HK-2 (cell line): ENCODE measurements at regions not wholly inside any gene's neighbourhood (a gene's known extent, or its start where the extent isn't known, plus 50 kb on each side); places are given as distances from the start of the nearest gene placed in this dataset.
"Not testable (repeated sequence)": the region's sequence is repeated elsewhere in the genome, so short reads cannot be mapped to it uniquely, and the experiment has no call there.

Experiments
- DNase-seq: peaks from one replicate; pipeline ENCODE4 v3.0.0-alpha.2; 2018; ENCODE audit not compliant: unreplicated experiment

DNA sequence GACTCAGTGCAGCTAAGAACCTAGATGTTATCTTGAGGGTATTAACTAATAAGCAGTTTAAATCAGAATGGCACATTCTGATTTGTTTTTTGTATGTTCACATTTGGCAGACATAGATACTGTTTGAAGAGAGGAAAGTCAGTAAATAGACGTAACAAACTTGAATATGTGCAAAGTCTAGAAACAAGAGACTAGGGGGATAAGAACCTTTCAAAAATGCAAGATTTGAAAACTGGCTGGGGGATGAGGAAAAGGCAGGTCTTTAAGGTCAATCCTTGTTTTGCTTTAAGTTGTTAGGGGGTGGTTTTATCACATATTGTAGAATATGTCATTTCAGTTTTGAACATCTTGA is 136.5 kb downstream of the ZNF92 start:
- DNase-seq: not testable (repeated sequence)

DNA sequence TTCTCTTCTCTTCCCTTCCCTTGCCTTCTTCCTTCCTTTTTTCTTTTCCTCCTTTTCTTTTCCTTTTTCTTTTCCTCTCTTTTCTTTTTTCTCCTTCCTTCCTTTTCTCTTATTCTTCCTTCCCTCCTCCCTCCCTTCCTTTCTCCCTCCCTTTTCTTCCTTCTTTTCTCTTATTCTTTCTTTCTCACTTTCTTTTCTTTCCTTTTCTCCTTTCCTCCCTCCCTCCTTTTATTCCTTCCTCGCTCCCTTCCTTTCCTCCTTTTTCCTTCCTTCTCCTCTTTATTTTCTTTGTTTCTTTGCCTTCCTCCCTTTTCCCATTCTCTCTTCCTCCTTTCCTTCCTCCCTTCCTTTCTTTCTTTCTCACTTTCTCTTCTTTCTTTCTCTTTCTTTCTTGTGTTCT is 146.1 kb downstream of the ZNF92 start:
- DNase-seq: not testable (repeated sequence)

DNA sequence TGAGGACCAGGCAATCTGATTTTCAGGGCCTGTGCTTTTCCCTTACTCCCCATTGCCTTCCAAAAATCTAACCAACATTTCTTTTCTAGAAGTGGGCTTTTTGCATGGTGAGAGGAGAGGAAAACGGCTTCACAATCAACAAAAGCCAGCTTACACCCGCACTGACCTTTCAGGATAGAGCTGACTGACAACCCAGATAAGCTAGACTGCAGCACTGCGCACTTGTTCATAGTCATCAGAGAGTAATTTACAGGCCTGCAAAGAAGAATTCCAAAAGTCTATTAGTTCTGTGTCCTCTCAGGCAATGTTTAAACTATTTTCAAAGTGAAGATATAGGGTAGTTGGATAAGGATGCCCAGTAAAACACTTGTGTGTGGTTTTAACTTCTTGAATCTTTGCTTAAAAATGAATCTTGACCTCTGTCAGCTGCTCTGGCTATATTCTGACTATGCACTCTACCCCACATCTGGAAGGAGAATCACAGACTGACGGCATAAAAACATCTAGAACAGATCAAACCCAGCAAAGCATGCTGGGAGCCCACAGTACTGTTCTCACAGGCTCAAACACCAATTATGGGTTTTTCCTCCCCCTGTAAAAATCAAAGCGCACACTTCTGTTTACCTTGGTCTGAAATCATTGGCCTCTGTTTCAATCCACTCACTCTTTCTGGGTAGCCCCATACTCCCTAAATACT is 172.0 kb downstream of the ZNF92 start:
- not testable (repeated sequence) for DNase-seq

DNA sequence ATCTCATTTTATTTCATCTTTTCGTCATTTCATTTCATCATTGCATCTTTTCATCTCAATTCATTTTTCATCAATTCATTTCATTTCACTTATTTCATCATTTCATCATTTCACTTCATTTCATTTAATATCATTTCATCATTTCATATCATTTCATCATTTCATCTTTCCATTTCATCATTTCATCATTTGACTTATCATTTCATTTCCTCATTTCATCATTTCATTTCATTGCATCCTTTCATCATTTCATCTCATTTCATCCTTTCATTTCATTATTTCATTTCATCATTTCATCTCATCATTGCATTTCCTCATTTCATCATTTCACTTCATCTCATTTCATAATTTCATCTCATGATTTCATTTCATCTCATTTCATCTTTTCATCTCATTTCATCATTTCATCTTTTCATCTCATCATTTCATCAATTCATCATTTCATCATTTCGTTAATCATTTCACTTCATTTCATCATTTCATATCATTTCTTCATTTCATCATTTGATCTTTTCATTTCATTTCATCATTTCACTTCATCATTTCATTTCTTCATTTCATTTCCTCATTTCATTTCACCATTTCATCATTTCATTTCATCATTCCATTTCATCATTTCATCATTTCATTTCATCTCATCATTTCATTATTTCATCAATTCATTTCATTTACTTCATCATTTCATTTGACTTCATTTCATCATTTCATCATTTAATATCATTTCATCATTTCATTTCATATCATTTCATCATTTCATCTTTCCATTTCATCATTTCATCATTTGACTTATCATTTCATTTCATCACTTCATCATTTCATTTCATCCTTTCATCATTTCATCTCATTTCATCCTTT is 176.2 kb downstream of the ZNF92 start:
- not testable (repeated sequence) for DNase-seq

DNA sequence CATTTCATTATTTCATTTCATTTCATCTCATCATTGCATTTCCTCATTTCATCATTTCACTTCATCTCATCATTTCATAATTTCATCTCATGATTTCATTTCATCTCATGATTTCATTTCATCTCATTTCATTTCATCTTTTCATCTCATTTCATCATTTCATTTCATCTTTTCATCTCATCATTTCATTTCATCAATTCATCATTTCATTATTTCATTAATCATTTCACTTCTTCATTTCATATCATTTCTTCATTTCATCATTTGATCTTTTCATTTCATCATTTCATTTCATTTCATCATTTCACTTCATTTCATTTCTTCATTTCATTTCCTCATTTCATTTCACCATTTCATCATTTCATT is 176.8 kb downstream of the ZNF92 start:
- DNase-seq: not testable (repeated sequence)

DNA sequence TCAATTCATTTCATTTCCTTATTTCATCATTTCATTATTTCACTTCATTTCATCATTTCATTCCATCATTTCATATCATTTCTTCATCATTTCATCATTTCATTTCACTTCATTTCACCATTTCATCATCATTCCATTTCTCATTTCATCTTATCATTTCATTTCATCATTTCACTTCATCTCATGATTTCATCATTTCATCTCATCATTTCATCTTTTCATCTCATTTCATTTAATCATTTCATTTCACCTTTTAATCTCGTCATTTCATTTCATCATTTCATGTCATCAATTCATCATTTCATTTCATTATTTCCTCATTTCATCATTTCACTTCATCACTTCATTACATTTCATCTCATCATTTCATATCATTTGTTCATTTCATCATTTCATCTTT is 177.4 kb downstream of the ZNF92 start:
- DNase-seq: not testable (repeated sequence)

DNA sequence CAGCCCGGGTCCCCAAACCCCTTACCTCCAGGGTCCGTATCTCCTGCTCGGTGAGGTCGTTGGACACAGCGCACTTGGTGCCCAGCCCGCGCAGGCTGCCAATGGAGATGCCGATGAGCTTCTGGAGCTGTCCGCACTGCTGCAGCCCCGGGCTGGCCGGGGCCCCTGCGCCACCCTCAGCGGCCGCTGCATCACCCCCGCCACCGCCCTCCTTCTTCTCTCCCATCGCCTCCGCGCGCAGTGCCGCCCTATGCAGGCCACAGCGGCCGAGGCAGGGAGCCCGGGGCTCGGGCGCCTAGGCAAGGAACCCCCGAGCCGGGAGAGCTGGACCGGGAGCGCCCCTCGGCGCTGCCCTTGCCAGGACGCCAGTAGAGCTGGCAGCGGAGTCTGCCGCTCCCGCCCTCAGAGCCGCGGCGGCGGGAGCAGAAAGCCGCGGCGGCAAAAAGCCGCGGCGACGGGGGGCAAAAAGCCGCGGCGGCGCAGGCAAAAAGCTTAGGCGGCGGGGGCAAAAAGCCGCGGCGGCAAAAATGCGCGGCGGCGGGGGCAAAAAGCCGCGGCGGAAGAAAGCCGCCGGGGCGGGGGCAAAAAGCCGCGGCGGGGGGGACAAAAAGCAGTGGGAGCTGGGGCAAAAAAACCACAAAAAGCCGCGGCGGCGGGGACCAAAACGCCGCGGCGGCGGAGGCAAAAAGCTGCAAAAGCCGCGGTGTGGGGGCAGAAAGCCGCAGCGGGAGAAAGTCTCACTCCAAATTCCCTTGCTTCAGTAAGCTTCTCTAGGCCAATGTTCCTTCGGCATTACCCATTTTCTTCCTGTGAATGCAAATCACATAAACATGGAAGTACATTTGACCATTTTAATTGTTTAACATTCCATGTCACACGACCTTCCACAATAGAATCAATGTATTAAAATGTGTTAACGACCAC is 181.2 kb downstream of the ZNF92 start:
- not testable (repeated sequence) for DNase-seq

DNA sequence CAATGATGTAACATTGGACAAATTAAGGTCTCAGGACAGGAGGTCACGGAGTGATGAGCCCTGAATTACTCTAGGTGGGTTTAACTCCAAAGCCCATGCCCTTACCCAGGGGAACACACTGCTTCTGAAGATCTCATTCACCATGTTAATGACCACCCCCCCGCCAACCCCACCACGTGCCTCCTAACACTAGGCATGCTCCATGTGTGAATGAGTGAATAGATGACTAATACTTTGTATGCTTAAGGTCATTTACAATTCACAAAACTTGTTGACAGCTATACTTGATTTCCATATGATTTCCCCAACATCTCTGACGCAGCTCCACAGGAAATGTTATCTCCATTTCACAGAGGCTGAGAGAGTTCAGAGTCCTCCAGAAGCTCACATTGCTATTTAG is 184.9 kb downstream of the ZNF92 start:
- DNase-seq: not testable (repeated sequence)

DNA sequence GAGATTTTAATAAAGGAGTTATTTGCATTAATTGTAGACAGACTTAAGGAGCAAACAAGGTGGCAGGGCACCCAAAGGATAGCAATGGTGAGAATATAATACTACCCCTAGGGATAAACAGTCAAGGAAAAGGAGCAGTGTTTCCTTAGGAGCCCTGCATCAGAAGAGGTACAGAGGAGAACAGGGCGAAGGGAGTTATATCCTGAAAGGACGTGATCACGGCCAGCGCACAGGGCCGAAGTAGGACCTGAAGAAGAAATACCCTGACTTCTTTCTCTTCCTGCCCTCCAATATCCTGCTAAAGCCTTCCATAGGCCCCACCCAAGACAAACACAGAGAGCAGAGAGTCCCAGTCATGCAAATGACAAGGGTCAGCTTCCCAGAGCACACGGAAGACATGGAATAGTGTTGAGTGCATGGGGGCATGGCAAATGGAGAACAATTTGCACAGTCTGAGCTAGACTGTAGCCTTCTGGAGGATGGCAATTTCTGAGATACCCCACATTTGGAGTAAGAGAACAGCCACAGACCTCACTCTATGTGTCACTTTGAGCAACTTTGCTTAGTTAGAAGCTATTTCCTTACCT is 188.2 kb downstream of the ZNF92 start:
- not testable (repeated sequence) for DNase-seq

DNA sequence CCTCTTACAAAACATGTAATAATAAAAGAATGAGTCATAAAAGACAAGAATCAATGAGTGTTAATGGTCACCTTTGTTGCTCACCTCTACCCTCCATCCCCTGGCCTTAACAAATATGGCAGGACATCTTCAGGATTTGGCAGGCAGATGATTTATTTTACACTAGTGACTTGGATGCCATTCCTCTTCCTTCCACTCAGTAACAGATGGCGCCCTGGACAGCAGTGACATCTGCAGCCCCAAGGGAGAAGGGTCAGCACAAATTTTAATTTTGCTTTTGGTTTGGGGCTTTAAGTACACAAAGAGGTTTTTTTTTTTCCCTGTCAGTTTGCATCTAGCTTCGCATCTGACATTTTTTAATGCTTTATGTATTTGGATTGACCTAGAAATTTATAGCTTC is 188.9 kb downstream of the ZNF92 start:
- not testable (repeated sequence) for DNase-seq

DNA sequence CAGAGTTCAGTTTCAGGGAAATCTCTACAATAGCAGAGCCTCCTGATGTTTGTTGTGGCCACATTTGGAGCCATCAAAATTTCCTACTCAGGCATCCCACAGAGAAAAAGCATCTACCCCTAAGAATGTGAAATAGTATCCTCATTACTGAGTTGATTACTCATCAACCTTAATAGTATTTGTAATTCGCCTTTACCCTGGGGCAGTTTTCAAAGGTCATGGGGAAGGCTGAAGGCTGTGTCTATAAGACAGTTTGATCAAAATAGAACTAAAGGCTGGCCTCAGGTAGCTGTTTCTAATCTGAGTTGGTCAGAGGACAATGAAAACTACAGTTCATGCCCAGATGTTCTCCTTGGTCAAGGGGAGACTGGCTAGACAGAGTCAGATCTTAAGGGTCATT is 189.7 kb downstream of the ZNF92 start:
- DNase-seq: not testable (repeated sequence)

DNA sequence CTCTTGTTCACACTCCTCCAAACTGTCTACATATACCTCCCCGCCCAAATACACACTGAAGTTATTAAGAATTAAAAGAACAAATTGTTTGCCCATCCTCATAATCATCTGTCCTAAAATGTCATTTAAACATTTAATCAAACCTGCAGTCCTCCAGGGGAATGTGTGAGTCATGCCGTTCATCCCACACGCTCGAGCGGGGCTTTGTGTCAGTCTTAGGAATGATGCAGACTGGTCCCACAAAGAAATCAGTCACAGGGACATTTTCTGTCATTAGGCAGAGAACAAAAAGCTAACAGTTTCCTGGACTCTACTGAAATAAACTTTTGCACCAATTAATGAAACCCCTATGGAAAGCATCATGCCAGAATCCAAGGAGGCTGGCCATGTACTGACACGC is 194.6 kb downstream of the ZNF92 start:
- not testable (repeated sequence) for DNase-seq

DNA sequence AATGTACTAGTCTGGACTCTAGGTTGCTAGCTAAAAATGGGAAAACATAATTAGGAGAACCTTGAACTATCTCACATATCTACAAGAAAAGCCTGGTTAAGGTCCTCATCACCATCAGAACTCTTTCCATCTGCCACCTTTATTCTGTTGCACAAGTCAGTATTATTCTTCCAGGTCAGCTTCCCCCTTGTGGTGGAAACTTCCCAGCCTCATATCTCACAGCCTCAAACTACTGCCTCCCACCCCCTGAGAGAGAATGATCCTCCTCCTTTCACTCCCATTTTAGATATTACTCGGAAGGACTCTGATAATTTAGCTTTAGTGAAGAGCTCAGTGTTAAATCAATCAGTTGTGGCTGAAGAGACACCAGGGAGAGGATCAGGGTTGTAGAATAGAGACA is 197.3 kb downstream of the ZNF92 start:
- DNase-seq: not testable (repeated sequence)

DNA sequence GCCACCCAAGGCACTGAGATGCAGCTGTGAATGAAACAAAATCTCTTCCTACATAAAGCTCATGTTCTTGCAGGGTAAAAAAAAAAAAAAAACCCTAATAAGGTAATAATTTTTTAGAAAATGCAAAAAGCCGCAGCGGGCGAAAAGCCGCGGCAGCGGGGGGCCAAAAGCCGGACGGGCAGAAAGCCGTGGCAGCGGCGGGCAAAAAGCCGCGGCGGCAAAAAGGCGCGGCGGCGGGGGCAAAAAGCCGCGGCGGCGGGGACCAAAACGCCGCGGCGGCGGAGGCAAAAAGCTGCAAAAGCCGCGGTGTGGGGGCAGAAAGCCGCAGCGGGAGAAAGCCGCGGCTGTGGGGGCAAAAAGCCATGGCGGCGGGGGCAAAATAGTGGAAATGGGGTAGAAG is 198.9 kb downstream of the ZNF92 start:
- not testable (repeated sequence) for DNase-seq

DNA sequence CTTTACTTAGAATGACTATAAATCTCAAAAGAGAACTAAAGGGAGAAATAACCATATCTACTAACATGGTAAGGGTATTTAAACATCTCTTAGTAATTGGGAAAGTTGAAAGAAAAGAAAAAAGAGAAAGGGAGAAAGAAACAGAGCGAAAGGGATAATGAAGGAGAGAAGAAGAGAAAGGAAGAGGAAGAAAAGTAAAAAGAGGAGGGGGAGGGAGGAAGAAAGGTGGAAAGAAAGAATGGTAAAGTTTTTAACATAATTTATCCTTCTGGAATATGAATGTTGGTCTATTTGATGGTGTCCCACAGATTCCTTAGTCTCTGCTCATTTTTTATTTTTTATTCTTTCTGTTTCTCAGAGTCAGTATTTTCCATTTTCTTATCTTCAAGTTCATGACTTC is 202.7 kb downstream of the ZNF92 start:
- DNase-seq: not testable (repeated sequence)

DNA sequence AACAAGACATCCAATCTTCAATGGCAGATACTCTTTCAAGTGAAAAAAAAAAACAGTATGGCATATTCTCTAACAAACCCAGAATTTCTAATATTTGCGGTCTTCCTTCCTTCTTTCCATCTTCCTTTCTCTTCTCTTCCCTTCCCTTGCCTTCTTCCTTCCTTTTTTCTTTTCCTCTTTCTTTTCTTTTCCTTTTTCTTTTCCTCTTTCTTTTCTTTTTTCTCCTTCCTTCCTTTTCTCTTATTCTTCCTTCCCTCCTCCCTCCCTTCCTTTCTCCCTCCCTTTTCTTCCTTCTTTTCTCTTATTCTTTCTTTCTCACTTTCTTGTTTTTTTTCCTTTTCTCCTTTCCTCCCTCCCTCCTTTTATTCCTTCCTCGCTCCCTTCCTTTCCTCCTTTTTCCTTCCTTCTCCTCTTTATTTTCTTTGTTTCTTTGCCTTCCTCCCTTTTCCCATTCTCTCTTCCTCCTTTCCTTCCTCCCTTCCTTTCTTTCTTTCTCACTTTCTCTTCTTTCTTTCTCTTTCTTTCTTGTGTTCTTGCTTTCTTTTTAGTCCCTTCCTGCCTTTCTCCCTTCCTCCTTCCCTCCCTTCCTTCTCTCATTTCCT is 209.0 kb downstream of the ZNF92 start:
- not testable (repeated sequence) for DNase-seq

DNA sequence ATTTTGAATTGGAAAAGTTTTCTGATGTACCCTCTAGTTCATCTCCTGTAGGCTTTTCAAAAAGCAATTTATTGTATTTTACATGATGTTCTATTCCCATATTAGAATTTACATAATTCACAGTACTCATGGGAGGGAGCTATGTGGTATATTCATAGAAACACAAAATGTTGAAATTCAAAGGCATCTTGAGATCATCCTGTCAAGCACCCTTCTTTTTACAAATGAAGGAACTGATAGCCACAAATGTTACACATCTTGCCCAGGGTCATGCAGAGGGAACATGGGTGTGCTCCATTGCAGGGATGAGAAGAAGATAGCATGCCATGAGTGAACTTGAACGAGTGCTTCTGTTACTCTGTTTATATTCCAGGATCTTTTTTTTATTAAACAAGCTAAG is 228.8 kb downstream of the ZNF92 start:
- DNase-seq: not testable (repeated sequence)

DNA sequence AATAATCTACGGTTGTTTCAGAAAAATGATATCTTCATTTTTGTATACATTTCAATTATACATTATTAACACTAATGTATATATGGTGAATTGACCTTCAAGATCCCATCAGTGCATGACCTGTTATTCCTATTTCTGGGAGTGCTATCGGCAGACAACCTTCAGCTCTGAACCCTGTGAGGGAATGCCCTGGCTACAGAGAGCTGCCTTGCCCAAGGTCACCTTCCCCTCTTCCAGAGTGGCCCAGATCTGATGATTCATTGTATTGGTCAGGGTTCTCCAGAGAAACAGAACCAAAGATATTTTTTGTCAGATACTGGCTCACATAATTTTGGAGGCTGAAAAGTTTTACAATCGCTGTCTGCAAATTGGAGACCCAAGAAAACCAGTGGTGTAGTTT is 235.5 kb downstream of the ZNF92 start:
- DNase-seq: no peak

DNA sequence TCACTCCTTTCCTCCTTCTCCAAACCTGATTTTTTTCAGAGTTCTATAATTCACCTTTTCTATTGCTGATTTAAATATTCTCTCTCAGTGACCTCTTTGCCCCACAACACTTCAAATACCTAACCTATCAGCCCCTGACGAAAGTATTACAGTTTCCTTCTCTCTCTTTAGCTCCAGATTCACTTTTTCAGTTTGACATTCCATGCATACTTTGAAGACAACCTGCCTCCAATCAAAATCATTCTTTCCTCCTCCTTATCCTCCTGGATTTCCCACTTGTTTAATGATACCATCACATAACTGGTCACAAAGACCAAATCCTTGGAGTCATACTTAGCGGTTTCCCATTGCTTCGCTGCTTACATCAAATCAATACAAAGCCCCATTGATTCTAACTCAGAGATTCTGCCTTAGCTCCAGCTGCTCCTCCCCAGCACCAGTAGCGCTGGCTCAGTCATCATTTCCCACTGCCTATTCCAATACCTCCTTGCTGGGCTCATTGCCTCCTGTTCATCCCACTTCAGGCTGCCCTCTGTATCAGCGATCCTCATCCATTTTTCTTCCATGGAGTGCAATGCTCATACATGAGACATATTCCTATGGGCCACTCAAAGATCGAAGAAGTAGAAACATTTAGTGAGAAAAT is 240.1 kb downstream of the ZNF92 start:
- DNase-seq: not testable (repeated sequence)

DNA sequence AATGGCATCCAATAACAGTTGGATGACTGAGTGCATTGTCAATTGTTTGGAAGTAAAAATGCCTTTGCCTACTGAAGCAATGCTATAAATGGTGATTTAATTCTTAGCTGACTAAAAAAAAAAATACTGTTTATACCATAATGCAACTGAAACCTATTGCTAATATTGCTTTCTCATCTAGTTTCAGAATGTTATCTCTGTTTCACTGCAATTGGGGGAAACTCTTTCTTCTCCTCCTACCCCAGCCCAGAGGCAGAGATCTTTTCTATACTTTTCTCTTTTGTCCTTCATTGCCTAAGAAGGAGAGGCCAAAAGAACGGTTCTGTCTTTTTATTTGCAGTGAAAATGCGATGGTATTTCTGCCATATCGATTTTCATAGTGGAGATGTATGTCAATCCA is 242.5 kb downstream of the ZNF92 start:
- DNase-seq: not testable (repeated sequence)

DNA sequence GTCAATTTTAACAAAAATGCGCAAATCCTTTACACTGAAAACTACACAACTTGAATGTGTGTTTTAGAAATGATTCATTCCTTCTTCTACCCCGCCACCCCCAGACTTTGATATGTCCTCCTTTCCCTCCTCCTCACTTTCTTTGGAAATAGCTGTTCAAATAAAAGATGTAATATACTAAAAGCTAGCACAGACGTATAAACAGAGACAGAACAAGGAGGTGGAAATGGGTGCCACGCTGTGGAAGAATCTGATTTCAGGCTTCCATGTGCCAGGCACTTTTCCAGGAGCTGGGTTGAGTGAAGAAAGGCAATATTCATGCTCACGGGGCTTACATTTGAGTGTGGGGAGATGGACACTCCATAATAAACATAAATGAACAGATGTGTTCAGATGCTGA is 246.6 kb downstream of the ZNF92 start:
- not testable (repeated sequence) for DNase-seq
